Neutrophil (primary cell): ENCODE measurements at regions not wholly inside any gene's neighbourhood (a gene's known extent, or its start where the extent isn't known, plus 50 kb on each side); places are given as distances from the start of the nearest gene placed in this dataset.

Experiments used
- H3K27ac ChIP-seq: fragments of 200-600 bp; sonication (generic); 2 replicates; pipeline ENCODE4 v1.5.1; 2016; ENCODE audit warnings: mild to moderate bottlenecking, moderate library complexity
- H3K27me3 ChIP-seq: fragments of 200-600 bp; sonication (generic); 2 replicates; pipeline ENCODE4 v1.6.0; 2016; ENCODE audit warnings: mild to moderate bottlenecking
- H3K36me3 ChIP-seq: fragments of 200-600 bp; sonication (generic); 2 replicates; pipeline ENCODE4 v1.5.1; 2017
- H3K4me1 ChIP-seq, 2 experiments: fragments of 200-600 bp in 1 of 2; sonication (generic) in 1 of 2; 1 replicate in 1 of 2; 2 replicates in 1 of 2; pipeline versions ENCODE4 v1.5.1 to v1.6.1; 2013 to 2016; ENCODE audit warnings: low read depth in 1 of 2, low read length in 1 of 2, mild to moderate bottlenecking in 1 of 2, moderate library complexity in 1 of 2; ENCODE audit not compliant: control insufficient read depth in 1 of 2, insufficient read depth in 1 of 2
- H3K4me3 ChIP-seq, 2 experiments: fragments of 200-600 bp in 1 of 2; sonication (generic) in 1 of 2; 1 replicate in 1 of 2; 2 replicates in 1 of 2; pipeline ENCODE4 v1.5.1; 2013 to 2016; ENCODE audit warnings: low read depth in 1 of 2, low read length in 1 of 2, mild to moderate bottlenecking in 1 of 2, moderate library complexity in 1 of 2
- H3K9me3 ChIP-seq: fragments of 200-600 bp; sonication (generic); 2 replicates; pipeline ENCODE4 v1.5.1; 2016
- CTCF ChIP-seq: fragments of 200-600 bp; sonication (generic); IDR thresholded peaks from 2 replicates; pipeline ENCODE4 v1.5.1; 2016; ENCODE audit warnings: antibody characterized with exemption

GRCh38 chr11:119853581-119854360 is 124.8 kb upstream of the NECTIN1 start:
- H3K27me3 ChIP-seq, result peaks cover 33% of the 10 kb centered on the region
- H3K9me3 ChIP-seq, result no peaks in the 10 kb centered on the region

GRCh38 chr11:119852741-119853140 is 123.7 kb upstream of the NECTIN1 start:
- no peak overlapping the region for H3K4me3 ChIP-seq
- peaks cover 23% of the 10 kb centered on the region for H3K27me3 ChIP-seq
- TF ChIP-seq CTCF, result no peak
- no peak overlapping the region for H3K27ac ChIP-seq
- H3K36me3 ChIP-seq, result no peaks in the 10 kb centered on the region
- no peaks in the 10 kb centered on the region for H3K4me1 ChIP-seq
- no peaks in the 10 kb centered on the region for H3K9me3 ChIP-seq

More at GRCh38 chr11:119853581-119854360, 124.8 kb upstream of the NECTIN1 start:
- no peak overlapping the region for H3K27ac ChIP-seq
- no peak overlapping the region for H3K4me3 ChIP-seq
- H3K36me3 ChIP-seq, result no peaks in the 10 kb centered on the region
- no peaks in the 10 kb centered on the region for H3K4me1 ChIP-seq
- TF ChIP-seq CTCF, result no peak

GRCh38 chr11:119850822-119851409 is 121.9 kb upstream of the NECTIN1 start:
- Histone ChIP-seq H3K27ac (no peak overlapping the region), H3K4me1 (no peaks in the 10 kb centered on the region), H3K4me3 (no peak overlapping the region), H3K9me3 (no peaks in the 10 kb centered on the region), H3K27me3 (peaks cover 5% of the 10 kb centered on the region), H3K36me3 (no peaks in the 10 kb centered on the region)
- no peak for TF ChIP-seq CTCF

GRCh38 chr11:119849872-119850271 is 120.9 kb upstream of the NECTIN1 start:
- H3K27me3 ChIP-seq, result peaks cover 5% of the 10 kb centered on the region
- H3K4me1 ChIP-seq, result no peaks in the 10 kb centered on the region
- no peak overlapping the region for H3K4me3 ChIP-seq
- no peaks in the 10 kb centered on the region for H3K36me3 ChIP-seq
- H3K27ac ChIP-seq, result no peak overlapping the region
- TF ChIP-seq CTCF, result no peak
- no peaks in the 10 kb centered on the region for H3K9me3 ChIP-seq

GRCh38 chr11:119847853-119848252 is 118.9 kb upstream of the NECTIN1 start:
- H3K27ac ChIP-seq, result no peak overlapping the region
- TF ChIP-seq CTCF, result no peak
- H3K36me3 ChIP-seq, result no peaks in the 10 kb centered on the region
- no peaks in the 10 kb centered on the region for H3K4me1 ChIP-seq
- peaks cover 2% of the 10 kb centered on the region for H3K27me3 ChIP-seq
- no peaks in the 10 kb centered on the region for H3K9me3 ChIP-seq
- H3K4me3 ChIP-seq, result no peak overlapping the region
